ENCODE measurements at regions not wholly inside any gene's neighbourhood (a gene's known extent, or its start where the extent isn't known, plus 50 kb on each side); places are given as distances from the start of the nearest gene placed in this dataset.

DNA sequence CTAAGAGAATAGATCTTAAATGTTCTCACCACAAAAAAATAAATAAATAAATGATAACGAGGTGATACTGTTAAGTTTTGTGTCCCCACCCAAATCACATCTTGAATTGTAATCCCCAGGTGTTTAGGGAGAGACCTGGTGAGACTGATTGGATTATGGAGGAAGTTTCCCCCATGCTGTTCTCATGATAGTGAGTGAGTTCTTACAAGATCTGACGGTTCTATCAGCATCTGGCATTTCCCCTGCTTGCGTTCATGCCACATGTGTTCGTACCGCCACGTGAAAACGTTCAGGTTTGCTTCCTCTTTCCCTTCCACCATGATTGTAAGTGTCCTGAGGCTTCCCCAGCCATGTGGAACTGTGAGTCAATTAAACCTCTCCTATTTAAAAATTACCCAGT, 1514.8 kb upstream of the TENM4 start:
- Histone ChIP-seq H3K36me3 (no peaks in the 10 kb centered on the region), H3K4me1 (no peaks in the 10 kb centered on the region), H3K27ac (no peak overlapping the region), H3K9me3 (no peaks in the 10 kb centered on the region), H3K4me3 (no peak overlapping the region), H3K27me3 (no peaks in the 10 kb centered on the region)
- intact Hi-C loops (cut with DNase I; ENCODE audit: low total_unique reads): no loop called here
- TF ChIP-seq, protein P1, sequence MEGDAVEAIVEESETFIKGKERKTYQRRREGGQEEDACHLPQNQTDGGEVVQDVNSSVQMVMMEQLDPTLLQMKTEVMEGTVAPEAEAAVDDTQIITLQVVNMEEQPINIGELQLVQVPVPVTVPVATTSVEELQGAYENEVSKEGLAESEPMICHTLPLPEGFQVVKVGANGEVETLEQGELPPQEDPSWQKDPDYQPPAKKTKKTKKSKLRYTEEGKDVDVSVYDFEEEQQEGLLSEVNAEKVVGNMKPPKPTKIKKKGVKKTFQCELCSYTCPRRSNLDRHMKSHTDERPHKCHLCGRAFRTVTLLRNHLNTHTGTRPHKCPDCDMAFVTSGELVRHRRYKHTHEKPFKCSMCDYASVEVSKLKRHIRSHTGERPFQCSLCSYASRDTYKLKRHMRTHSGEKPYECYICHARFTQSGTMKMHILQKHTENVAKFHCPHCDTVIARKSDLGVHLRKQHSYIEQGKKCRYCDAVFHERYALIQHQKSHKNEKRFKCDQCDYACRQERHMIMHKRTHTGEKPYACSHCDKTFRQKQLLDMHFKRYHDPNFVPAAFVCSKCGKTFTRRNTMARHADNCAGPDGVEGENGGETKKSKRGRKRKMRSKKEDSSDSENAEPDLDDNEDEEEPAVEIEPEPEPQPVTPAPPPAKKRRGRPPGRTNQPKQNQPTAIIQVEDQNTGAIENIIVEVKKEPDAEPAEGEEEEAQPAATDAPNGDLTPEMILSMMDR (IDR thresholded peaks at IDR 0.05 in 4 of 5, conservative IDR thresholded peaks at IDR 0.05 in 1 of 5): no peak
- no peak for TF ChIP-seq POLR2A (IDR thresholded peaks at IDR 0.05)
- in situ Hi-C loops (cut with MboI; ENCODE audit: low sequenced_read_pairs in 4 of 4): no loop called here
- no peak for DNase-seq
- no peak for ATAC-seq

DNA sequence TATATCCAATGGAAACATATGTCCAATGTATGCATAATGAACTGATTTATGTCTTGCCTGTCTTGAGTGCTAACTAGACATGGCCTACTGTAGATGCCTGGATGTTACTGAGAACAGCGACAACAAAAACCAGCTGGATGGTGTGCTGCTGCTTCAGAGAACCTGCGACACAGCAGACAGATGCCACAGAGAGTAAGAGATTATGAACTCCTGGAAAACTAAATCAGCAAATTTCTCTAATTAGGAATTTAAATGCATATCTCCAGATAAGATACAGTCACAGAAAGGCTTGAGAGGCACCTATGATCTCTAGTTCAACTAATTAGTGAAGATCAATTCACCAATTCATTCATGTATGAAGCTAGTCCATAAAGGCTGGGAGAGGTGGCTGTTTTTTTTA, 1508.0 kb upstream of the TENM4 start:
- H3K4me3 ChIP-seq: no peak overlapping the region
- in situ Hi-C loops (cut with MboI; ENCODE audit: low sequenced_read_pairs in 4 of 4) (no loop called here), intact Hi-C loops (cut with DNase I; ENCODE audit: low total_unique reads) (no loop called here)
- no peaks in the 10 kb centered on the region for H3K27me3 ChIP-seq
- no peaks in the 10 kb centered on the region for H3K36me3 ChIP-seq
- TF ChIP-seq, protein P1 (IDR thresholded peaks at IDR 0.05 in 4 of 5, conservative IDR thresholded peaks at IDR 0.05 in 1 of 5): no peak
- no peak for TF ChIP-seq POLR2A (IDR thresholded peaks at IDR 0.05)
- ATAC-seq (no peak), DNase-seq (no peak)
- H3K9me3 ChIP-seq: no peaks in the 10 kb centered on the region
- no peak overlapping the region for H3K27ac ChIP-seq
- no peaks in the 10 kb centered on the region for H3K4me1 ChIP-seq

DNA sequence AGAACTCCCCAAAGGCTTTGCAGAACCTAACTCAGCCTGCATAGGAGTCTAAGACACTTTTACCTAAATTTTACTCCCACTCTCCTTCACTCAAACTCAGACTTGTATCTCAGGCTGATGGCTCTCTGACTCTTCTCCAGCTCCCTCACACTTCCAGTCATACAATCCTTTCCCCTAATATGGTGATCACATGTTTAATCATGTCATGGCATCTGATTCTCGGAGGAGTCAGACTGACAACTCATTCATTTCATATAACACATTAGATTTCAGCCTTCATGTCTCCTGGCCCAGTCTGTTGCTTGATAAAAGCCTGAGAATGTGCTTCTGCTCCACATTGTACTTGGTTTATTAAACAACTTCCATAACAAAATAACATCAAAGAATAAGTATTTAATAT, 1503.9 kb upstream of the TENM4 start:
- Histone ChIP-seq H3K4me3 (no peak overlapping the region), H3K4me1 (no peaks in the 10 kb centered on the region), H3K27me3 (no peaks in the 10 kb centered on the region), H3K36me3 (no peaks in the 10 kb centered on the region), H3K9me3 (no peaks in the 10 kb centered on the region), H3K27ac (no peak overlapping the region)
- intact Hi-C loops (cut with DNase I; ENCODE audit: low total_unique reads) (no loop called here), in situ Hi-C loops (cut with MboI; ENCODE audit: low sequenced_read_pairs in 4 of 4) (no loop called here)
- no peak for TF ChIP-seq POLR2A (IDR thresholded peaks at IDR 0.05)
- TF ChIP-seq, protein P1 (IDR thresholded peaks at IDR 0.05 in 4 of 5, conservative IDR thresholded peaks at IDR 0.05 in 1 of 5): no peak
- DNase-seq: no peak
- ATAC-seq: no peak

DNA sequence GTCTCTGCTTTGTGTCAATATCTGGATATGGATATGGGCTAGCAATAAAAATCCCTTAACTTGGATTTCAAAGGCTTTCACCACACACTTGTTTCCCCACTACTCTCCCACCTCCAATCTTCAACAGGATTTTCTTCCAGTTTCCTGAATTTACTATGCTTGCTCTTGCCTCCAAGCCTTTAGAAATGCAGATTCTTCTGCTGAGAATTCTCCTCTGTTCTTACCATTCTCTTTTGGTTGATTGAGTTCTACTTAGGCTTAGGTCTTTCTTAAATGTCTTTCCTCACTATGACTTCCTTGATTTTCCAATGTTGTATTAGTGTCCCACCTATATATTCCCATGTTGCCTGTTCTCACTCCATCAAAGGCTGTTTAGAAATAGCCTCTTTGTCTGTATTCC, 1502.4 kb upstream of the TENM4 start:
- TF ChIP-seq, protein P1 (IDR thresholded peaks at IDR 0.05 in 4 of 5, conservative IDR thresholded peaks at IDR 0.05 in 1 of 5): no peak
- no peak for TF ChIP-seq POLR2A (IDR thresholded peaks at IDR 0.05)
- Histone ChIP-seq H3K4me1 (no peaks in the 10 kb centered on the region), H3K9me3 (no peaks in the 10 kb centered on the region), H3K27me3 (no peaks in the 10 kb centered on the region), H3K27ac (no peak overlapping the region), H3K4me3 (no peak overlapping the region), H3K36me3 (no peaks in the 10 kb centered on the region)
- in situ Hi-C loops (cut with MboI; ENCODE audit: low sequenced_read_pairs in 4 of 4): no loop called here
- intact Hi-C loops (cut with DNase I; ENCODE audit: low total_unique reads): no loop called here
- DNase-seq: no peak
- no peak for ATAC-seq

DNA sequence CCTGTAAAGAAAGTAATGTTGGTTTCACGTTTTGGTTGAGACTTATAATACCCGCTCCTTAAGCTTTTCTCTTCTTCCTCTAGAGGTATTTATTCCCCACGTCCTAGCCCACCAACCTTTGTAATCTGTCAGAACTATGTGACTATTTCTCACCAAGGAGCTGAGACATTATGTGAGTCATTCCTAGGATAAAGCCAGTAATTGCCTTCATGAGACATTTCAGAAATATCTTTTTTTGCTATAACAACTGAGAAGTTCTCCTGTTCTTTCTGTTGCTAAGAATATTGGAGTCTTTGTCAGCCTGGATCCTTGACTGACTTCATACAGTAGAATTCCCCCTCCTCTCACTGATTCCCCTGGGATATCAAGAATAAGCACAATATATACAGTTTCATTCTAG, 1497.0 kb upstream of the TENM4 start:
- ATAC-seq: no peak
- intact Hi-C loops (cut with DNase I; ENCODE audit: low total_unique reads): no loop called here
- in situ Hi-C loops (cut with MboI; ENCODE audit: low sequenced_read_pairs in 4 of 4): no loop called here
- DNase-seq: no peak
- no peak overlapping the region for H3K27ac ChIP-seq
- H3K4me1 ChIP-seq: no peaks in the 10 kb centered on the region
- no peaks in the 10 kb centered on the region for H3K27me3 ChIP-seq
- no peak for TF ChIP-seq POLR2A (IDR thresholded peaks at IDR 0.05)
- no peak overlapping the region for H3K4me3 ChIP-seq
- H3K36me3 ChIP-seq: no peaks in the 10 kb centered on the region
- no peaks in the 10 kb centered on the region for H3K9me3 ChIP-seq

All from gastrocnemius medialis (tissue), 4 donors.